ENCODE measurements at regions not wholly inside any gene's neighbourhood (a gene's known extent, or its start where the extent isn't known, plus 50 kb on each side); places are given as distances from the start of the nearest gene placed in this dataset.

DNA sequence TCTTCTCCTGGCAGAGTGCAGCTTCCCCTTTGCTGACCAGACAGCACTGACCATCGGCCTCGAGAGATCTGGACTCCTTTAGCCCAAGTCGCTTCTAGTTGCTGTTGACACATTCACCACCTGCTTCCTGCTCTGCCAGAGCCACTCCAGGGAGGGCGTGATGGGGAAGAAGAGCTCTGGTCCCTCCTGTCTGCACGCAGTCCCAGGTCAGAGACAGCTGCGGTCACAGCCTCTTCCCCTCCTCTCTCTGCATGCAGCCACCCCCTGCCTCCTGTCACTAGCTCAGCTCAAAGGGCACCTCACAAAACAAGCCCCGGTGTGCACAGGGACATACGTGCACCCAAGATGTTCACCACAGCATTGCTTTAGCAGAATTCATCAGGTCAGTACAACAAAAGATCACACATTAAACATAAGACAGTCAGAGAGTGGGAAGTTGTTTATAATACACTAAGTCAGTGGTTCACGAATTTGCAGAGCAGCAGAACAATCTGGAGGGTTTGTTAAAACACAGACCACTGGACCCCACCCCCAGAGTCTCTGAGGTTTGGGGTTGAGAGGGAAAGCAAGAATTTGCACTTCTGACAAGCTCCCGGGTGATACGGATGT lies 132.9 kb downstream of the SYF2 start:
- TF ChIP-seq, protein P1, sequence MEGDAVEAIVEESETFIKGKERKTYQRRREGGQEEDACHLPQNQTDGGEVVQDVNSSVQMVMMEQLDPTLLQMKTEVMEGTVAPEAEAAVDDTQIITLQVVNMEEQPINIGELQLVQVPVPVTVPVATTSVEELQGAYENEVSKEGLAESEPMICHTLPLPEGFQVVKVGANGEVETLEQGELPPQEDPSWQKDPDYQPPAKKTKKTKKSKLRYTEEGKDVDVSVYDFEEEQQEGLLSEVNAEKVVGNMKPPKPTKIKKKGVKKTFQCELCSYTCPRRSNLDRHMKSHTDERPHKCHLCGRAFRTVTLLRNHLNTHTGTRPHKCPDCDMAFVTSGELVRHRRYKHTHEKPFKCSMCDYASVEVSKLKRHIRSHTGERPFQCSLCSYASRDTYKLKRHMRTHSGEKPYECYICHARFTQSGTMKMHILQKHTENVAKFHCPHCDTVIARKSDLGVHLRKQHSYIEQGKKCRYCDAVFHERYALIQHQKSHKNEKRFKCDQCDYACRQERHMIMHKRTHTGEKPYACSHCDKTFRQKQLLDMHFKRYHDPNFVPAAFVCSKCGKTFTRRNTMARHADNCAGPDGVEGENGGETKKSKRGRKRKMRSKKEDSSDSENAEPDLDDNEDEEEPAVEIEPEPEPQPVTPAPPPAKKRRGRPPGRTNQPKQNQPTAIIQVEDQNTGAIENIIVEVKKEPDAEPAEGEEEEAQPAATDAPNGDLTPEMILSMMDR (IDR thresholded peaks at IDR 0.05) = no peak
- TF ChIP-seq POLR2AphosphoS5 (IDR thresholded peaks at IDR 0.05; ENCODE audit: insufficient read depth in 1 of 2, low read depth in 1 of 2) = no peak
- TF ChIP-seq POLR2A (IDR thresholded peaks at IDR 0.05) = no peak
